Panc1 (cell line): ENCODE measurements at regions not wholly inside any gene's neighbourhood (a gene's known extent, or its start where the extent isn't known, plus 50 kb on each side); places are given as distances from the start of the nearest gene placed in this dataset.
"Not testable (repeated sequence)": the region's sequence is repeated elsewhere in the genome, so short reads cannot be mapped to it uniquely, and the experiment has no call there.

Source experiments
- ATAC-seq: fragments of 200-7000 bp; cut with Tn5 transposase; 2 replicates; pipeline ENCODE4 v1.9.1; 2020; ENCODE audit warnings: mild to moderate bottlenecking, moderate library complexity
- BruUV-seq: library from RNA; stranded (reverse); fragments of 400-500 nt; replicated peaks from 2 replicates; lab custom pipeline; 2021; lab: Mats Ljungman, UMichigan
- CTCF ChIA-PET: fragments of 300-600 bp; sonication (Branson Sonifier 250); formaldehyde crosslinking; loops from one replicate; lab custom pipeline; 2022; ENCODE audit warnings: antibody characterized with exemption; lab: Charles Lee
- POLR2A ChIA-PET: fragments of 300-600 bp; sonication (Branson Sonifier 250); formaldehyde crosslinking; loops from one replicate; lab custom pipeline; 2022; ENCODE audit warnings: antibody characterized with exemption; lab: Charles Lee
- DNase-seq: peaks from one replicate; pipeline ENCODE4 v3.0.0-alpha.2; 2010; ENCODE audit warnings: low read depth, low spot score
- H3K27ac ChIP-seq: 2 replicates; pipeline ENCODE4 v1.5.1; 2011; ENCODE audit warnings: mild to moderate bottlenecking, low read length, inconsistent platforms
- H3K27me3 ChIP-seq: fragments of 200-500 bp; sonication (Bioruptor generic); 2 replicates; pipeline ENCODE4 v1.6.0; 2014; ENCODE audit warnings: low read length, inconsistent platforms; ENCODE audit not compliant: control insufficient read depth, insufficient read depth
- H3K36me3 ChIP-seq: fragments of 200-500 bp; sonication (Bioruptor generic); 2 replicates; pipeline ENCODE4 v1.5.1; 2014; ENCODE audit warnings: inconsistent platforms, mild to moderate bottlenecking, low read length, moderate library complexity; ENCODE audit not compliant: control insufficient read depth, insufficient read depth
- H3K4me1 ChIP-seq: 2 replicates; pipeline ENCODE4 v1.5.1; 2011; ENCODE audit warnings: inconsistent platforms, mild to moderate bottlenecking, low read length, moderate library complexity; ENCODE audit not compliant: control insufficient read depth, insufficient read depth
- H3K4me3 ChIP-seq, 2 experiments: 2 replicates each; pipeline ENCODE4 v1.5.1; 2011 to 2012; ENCODE audit warnings: low read depth in 2 of 2, low read length in 2 of 2, mild to moderate bottlenecking in 2 of 2, inconsistent platforms in 1 of 2, moderate library complexity in 1 of 2
- H3K9me3 ChIP-seq: fragments of 200-500 bp; sonication (Bioruptor generic); 2 replicates; pipeline ENCODE4 v1.5.1; 2014; ENCODE audit warnings: low read depth, mild to moderate bottlenecking, inconsistent platforms, low read length, moderate library complexity; ENCODE audit not compliant: control insufficient read depth, insufficient read depth
- POLR2AphosphoS5 ChIP-seq: IDR thresholded peaks from 2 replicates; pipeline ENCODE4 v1.6.1; 2012; ENCODE audit warnings: mild to moderate bottlenecking, low read depth, low read length, moderate library complexity
- REST ChIP-seq, 2 experiments: IDR thresholded peaks; 2 replicates each; pipeline ENCODE4 v1.6.1; 2011 to 2012; ENCODE audit warnings: low read depth in 2 of 2, control low read depth in 1 of 2, low read length in 1 of 2, mild to moderate bottlenecking in 1 of 2, moderate library complexity in 1 of 2; ENCODE audit not compliant: insufficient read depth in 1 of 2
- SIN3A ChIP-seq: IDR thresholded peaks from 2 replicates; pipeline ENCODE4 v1.6.1; 2012; ENCODE audit warnings: low read depth, mild to moderate bottlenecking, low read length, moderate library complexity, borderline replicate concordance; ENCODE audit not compliant: insufficient read depth
- TCF7L2 ChIP-seq: IDR thresholded peaks from 2 replicates; pipeline ENCODE4 v1.6.1; 2011; ENCODE audit warnings: mild to moderate bottlenecking, low read depth, low read length, inconsistent platforms
- in situ Hi-C: cut with HindIII; loops from 2 replicates; pipeline ENCODE4 v1.10.0; 2016; ENCODE audit warnings: low sequenced_read_pairs, low pct_unique_long_range_greater_than_20kb
- intact Hi-C: fragments of 100-400 bp; cut with micrococcal nuclease; formaldehyde crosslinking; loops from one replicate; pipeline ENCODE4 v1.10.0; 2022; ENCODE audit not compliant: unreplicated experiment
- TF ChIP-seq, protein P1 (sequence below): fragments of 450-650 bp; IDR thresholded peaks from 2 replicates; pipeline ENCODE4 v1.5.1; 2017; ENCODE audit warnings: mild to moderate bottlenecking

DNA sequence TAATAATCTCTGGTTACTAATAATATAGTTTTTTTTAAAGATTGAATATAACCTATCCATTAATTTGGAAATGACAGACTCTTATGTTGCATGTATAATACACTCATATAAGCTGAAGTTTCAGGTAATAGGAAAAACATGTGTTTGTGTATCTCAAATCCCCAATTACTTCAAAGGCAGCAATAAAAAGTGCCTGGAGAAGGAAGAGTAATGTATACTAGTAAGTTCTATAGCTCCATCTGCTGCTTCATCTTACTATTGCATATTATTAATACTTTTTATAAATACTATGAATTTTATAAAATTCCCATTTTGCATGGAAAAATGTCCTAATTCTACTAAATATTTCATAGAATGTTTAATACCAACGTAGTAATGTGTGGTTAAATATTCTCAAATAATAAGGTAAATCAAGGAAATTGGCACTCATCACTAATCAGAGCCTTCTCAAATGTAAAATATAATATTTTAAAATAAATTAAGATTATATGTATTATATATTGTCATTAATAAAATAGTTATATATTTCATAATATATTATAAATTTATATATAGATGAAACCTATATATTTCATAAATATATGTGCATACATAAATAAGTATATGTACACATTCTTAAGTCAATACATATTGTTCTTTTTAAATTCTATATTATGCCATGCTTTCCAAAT, 311.9 kb downstream of the HGF start:
- intact Hi-C loops: loop anchor here (5.0 kb wide), 1 partner anchor 536 kb away; no protein-coding TSS in a partner anchor
- BruUV-seq: no TSS peak
- ChIA-PET CTCF (interaction anchor here (0.5 to 1.0 kb wide), 3 partner anchors 10 to 1029 kb away, joined by 3 to 13 read pairs (median 5); no protein-coding TSS in a partner anchor), POLR2A (no interaction called here)
- TF ChIP-seq, protein P1, sequence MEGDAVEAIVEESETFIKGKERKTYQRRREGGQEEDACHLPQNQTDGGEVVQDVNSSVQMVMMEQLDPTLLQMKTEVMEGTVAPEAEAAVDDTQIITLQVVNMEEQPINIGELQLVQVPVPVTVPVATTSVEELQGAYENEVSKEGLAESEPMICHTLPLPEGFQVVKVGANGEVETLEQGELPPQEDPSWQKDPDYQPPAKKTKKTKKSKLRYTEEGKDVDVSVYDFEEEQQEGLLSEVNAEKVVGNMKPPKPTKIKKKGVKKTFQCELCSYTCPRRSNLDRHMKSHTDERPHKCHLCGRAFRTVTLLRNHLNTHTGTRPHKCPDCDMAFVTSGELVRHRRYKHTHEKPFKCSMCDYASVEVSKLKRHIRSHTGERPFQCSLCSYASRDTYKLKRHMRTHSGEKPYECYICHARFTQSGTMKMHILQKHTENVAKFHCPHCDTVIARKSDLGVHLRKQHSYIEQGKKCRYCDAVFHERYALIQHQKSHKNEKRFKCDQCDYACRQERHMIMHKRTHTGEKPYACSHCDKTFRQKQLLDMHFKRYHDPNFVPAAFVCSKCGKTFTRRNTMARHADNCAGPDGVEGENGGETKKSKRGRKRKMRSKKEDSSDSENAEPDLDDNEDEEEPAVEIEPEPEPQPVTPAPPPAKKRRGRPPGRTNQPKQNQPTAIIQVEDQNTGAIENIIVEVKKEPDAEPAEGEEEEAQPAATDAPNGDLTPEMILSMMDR: peak; percentile 48; the same call in 1 of the 2 replicates
- TF ChIP-seq REST (IDR thresholded peaks at IDR 0.05; ENCODE audit: insufficient read depth in 1 of 2, low read depth in 2 of 2, low read length in 1 of 2) (no peak), POLR2AphosphoS5 (no peak), SIN3A (no peak), TCF7L2 (peak; percentile 32; the same call in 1 of the 2 replicates)
- in situ Hi-C loops: no loop called here
- no peaks in the 10 kb centered on the region; the same call in 1 of the 2 replicates for H3K4me1 ChIP-seq
- no peaks in the 10 kb centered on the region for H3K9me3 ChIP-seq
- no peaks in the 10 kb centered on the region for H3K36me3 ChIP-seq
- ATAC-seq (no peak), DNase-seq (no peak)
- H3K27me3 ChIP-seq: no peaks in the 10 kb centered on the region
- H3K4me3 ChIP-seq: no peak overlapping the region
- peak overlapping the region; percentile 81; the same call in 1 of the 2 replicates for H3K27ac ChIP-seq

GRCh38 chr7:81453770-81454169, 316.1 kb downstream of the HGF start:
- peak overlapping the region; percentile 39; the same call in 1 of the 2 replicates for H3K27ac ChIP-seq
- in situ Hi-C loops, DNase-seq, BruUV-seq, H3K9me3 ChIP-seq, intact Hi-C loops, CTCF ChIA-PET, H3K36me3 ChIP-seq, H3K4me1 ChIP-seq, H3K4me3 ChIP-seq, ATAC-seq, H3K27me3 ChIP-seq: not testable (repeated sequence)
- POLR2A ChIA-PET: interaction anchor here (0.6 kb wide), 1 partner anchor 11 kb away, joined by 9 read pairs; no protein-coding TSS in a partner anchor

DNA sequence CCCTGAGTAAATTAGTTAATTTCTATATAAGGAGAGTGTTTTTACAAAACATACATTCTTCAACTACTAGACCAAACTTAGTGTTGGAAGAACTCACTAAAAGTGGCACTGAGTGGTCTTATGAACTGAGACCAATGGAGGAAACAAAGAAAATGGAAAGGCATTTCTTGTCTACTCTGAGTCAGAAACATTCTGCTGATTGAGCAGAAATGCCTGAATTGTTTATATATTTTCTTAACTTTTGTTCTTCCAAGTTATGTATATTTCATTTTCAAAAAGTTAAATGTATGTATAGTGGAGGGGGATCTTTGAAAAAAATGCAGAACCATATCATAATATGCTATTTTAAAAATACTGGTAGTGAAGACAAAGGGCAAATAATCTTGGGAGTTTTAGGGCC, 320.7 kb downstream of the HGF start:
- no TSS peak for BruUV-seq
- no peak for TF ChIP-seq POLR2AphosphoS5
- TF ChIP-seq, protein P1: no peak
- H3K27ac ChIP-seq: peak overlapping the region; percentile 61; the same call in 1 of the 2 replicates
- peaks cover 5% of the 10 kb centered on the region; the same call in 1 of the 2 replicates for H3K9me3 ChIP-seq
- ATAC-seq: no peak
- ChIA-PET POLR2A (no interaction called here), CTCF (no interaction called here)
- intact Hi-C loops (loop anchor here (5.0 kb wide), 1 partner anchor 532 kb away; the partner anchor contains the start of gene SEMA3C), in situ Hi-C loops (no loop called here)
- DNase-seq: no peak
- H3K4me3 ChIP-seq: no peak overlapping the region
- H3K4me1 ChIP-seq: peaks cover 13% of the 10 kb centered on the region
- H3K27me3 ChIP-seq: no peaks in the 10 kb centered on the region
- no peaks in the 10 kb centered on the region for H3K36me3 ChIP-seq
